Testis (tissue), 2 donors: ENCODE measurements at regions not wholly inside any gene's neighbourhood (a gene's known extent, or its start where the extent isn't known, plus 50 kb on each side); places are given as distances from the start of the nearest gene placed in this dataset.

Experiments used
- POLR2A ChIP-seq: fragments of 450-650 bp; IDR thresholded peaks from one replicate; pipeline ENCODE4 v1.6.1; 2017; ENCODE audit warnings: antibody characterized with exemption, mild to moderate bottlenecking, moderate library complexity
- TF ChIP-seq, protein P1 (sequence below), 3 experiments: fragments of 450-650 bp in 2 of 3; fragments of 200-600 bp in 1 of 3; sonication (generic) in 1 of 3; IDR thresholded peaks; one replicate each; pipeline ENCODE4 v1.5.1; 2016 to 2019; ENCODE audit warnings: antibody characterized with exemption in 3 of 3, mild to moderate bottlenecking in 2 of 3, moderate library complexity in 1 of 3

DNA sequence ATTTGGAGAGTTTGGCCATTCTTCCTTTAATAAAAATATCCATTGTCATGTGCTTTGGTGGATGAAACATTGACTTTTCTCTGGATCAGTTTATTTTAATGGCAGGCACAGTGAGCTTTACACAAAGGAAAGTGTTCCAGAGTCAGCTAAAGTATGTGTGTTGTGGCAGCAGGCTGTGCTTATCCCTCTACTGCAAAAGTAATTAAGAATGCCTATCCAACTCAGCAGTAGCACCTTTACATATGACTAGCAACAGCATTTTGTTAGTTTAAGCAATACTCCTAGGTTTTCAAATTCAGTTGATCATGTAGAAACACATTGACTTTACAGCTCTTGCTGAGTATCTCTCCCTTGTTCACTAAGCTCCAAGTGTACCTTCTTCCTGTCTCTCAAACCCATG is 730.5 kb upstream of the RGMB start:
- TF ChIP-seq, protein P1, sequence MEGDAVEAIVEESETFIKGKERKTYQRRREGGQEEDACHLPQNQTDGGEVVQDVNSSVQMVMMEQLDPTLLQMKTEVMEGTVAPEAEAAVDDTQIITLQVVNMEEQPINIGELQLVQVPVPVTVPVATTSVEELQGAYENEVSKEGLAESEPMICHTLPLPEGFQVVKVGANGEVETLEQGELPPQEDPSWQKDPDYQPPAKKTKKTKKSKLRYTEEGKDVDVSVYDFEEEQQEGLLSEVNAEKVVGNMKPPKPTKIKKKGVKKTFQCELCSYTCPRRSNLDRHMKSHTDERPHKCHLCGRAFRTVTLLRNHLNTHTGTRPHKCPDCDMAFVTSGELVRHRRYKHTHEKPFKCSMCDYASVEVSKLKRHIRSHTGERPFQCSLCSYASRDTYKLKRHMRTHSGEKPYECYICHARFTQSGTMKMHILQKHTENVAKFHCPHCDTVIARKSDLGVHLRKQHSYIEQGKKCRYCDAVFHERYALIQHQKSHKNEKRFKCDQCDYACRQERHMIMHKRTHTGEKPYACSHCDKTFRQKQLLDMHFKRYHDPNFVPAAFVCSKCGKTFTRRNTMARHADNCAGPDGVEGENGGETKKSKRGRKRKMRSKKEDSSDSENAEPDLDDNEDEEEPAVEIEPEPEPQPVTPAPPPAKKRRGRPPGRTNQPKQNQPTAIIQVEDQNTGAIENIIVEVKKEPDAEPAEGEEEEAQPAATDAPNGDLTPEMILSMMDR (IDR thresholded peaks at IDR 0.05): no peak
- TF ChIP-seq POLR2A: no peak
